Prostate gland (tissue), 2 donors: ENCODE measurements at regions not wholly inside any gene's neighbourhood (a gene's known extent, or its start where the extent isn't known, plus 50 kb on each side); places are given as distances from the start of the nearest gene placed in this dataset.

Experiments
- POLR2A ChIP-seq: fragments of 450-650 bp; IDR thresholded peaks from one replicate; pipeline ENCODE4 v1.6.1; 2016; ENCODE audit warnings: antibody characterized with exemption, mild to moderate bottlenecking
- POLR2AphosphoS5 ChIP-seq: sonication (generic); formaldehyde crosslinking; IDR thresholded peaks from one replicate; pipeline ENCODE4 v1.6.1; 2017; ENCODE audit warnings: antibody characterized with exemption
- TF ChIP-seq, protein P1 (sequence below), 4 experiments: fragments of 200-600 bp in 2 of 4; fragments of 450-650 bp in 2 of 4; sonication (generic) in 2 of 4; IDR thresholded peaks; 1 replicate in 3 of 4; 2 replicates in 1 of 4; pipeline ENCODE4 v1.5.1; 2016 to 2019; ENCODE audit warnings: antibody characterized with exemption in 4 of 4, mild to moderate bottlenecking in 2 of 4, moderate library complexity in 2 of 4

DNA sequence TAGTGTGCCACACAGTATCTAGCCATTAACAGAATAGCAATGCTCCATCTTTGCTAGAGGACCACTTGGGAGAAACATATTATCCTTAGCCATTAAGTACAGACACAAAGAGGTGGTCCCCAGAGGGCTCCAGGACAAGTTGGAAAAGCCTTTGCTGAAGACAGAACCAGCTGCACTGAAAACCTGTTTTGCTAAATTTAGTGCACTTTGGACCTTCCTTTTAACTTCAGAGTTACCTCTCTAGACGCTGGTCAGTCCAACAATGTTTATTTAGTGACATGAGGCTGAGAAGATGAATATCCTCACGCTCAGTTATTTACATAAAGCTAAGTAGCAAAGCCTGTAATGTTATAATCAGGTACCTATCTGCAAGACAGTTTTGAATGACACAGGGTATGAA, 265.0 kb upstream of the ZNF608 start:
- TF ChIP-seq, protein P1, sequence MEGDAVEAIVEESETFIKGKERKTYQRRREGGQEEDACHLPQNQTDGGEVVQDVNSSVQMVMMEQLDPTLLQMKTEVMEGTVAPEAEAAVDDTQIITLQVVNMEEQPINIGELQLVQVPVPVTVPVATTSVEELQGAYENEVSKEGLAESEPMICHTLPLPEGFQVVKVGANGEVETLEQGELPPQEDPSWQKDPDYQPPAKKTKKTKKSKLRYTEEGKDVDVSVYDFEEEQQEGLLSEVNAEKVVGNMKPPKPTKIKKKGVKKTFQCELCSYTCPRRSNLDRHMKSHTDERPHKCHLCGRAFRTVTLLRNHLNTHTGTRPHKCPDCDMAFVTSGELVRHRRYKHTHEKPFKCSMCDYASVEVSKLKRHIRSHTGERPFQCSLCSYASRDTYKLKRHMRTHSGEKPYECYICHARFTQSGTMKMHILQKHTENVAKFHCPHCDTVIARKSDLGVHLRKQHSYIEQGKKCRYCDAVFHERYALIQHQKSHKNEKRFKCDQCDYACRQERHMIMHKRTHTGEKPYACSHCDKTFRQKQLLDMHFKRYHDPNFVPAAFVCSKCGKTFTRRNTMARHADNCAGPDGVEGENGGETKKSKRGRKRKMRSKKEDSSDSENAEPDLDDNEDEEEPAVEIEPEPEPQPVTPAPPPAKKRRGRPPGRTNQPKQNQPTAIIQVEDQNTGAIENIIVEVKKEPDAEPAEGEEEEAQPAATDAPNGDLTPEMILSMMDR (IDR thresholded peaks at IDR 0.05): no peak
- TF ChIP-seq POLR2AphosphoS5 (no peak), POLR2A (no peak)
